CD4-positive, alpha-beta T cell (primary cell): ENCODE measurements at regions not wholly inside any gene's neighbourhood (a gene's known extent, or its start where the extent isn't known, plus 50 kb on each side); places are given as distances from the start of the nearest gene placed in this dataset.

Source experiments
- ATAC-seq: fragments of 200-7000 bp; cut with Tn5 transposase; one replicate; pipeline ENCODE4 v1.10.0; 2022; ENCODE audit warnings: mild to moderate bottlenecking; ENCODE audit not compliant: poor library complexity
- CTCF ChIA-PET: fragments of 350-600 bp; sonication (Branson Sonifier 250); formaldehyde crosslinking; loops from one replicate; lab custom pipeline; 2021; ENCODE audit warnings: antibody characterized with exemption, inconsistent platforms; lab: Charles Lee
- POLR2A ChIA-PET: fragments of 350-600 bp; sonication (Branson Sonifier 250); formaldehyde crosslinking; loops from one replicate; lab custom pipeline; 2021; ENCODE audit warnings: antibody characterized with exemption, inconsistent platforms; lab: Charles Lee
- DNase-seq, 14 experiments: peaks; one replicate each; pipeline ENCODE4 v3.0.0-alpha.2; 2013 to 2020; ENCODE audit warnings: mixed read lengths in 2 of 14
- H3K27ac ChIP-seq, 2 donors: one replicate each; pipeline versions ENCODE4 v1.5.1 to v1.7.0; 2013; ENCODE audit warnings: low read length in 2 of 2, low read depth in 1 of 2, mild to moderate bottlenecking in 1 of 2
- H3K27me3 ChIP-seq, 2 experiments: 1 replicate in 1 of 2; 2 replicates in 1 of 2; pipeline versions ENCODE4 v1.6.1 to v1.7.0; 2013; ENCODE audit warnings: low read length in 2 of 2, control low read depth in 1 of 2, mild to moderate bottlenecking in 1 of 2, moderate library complexity in 1 of 2; ENCODE audit not compliant: insufficient read depth in 2 of 2, control insufficient read depth in 1 of 2
- H3K36me3 ChIP-seq: one replicate; pipeline ENCODE4 v1.6.1; 2013; ENCODE audit warnings: low read length, control low read depth; ENCODE audit not compliant: insufficient read depth
- H3K4me1 ChIP-seq: one replicate; pipeline ENCODE4 v1.6.1; 2013; ENCODE audit warnings: low read length, control low read depth; ENCODE audit not compliant: insufficient read depth
- H3K4me3 ChIP-seq: one replicate; pipeline ENCODE4 v1.5.1; 2013; ENCODE audit warnings: mild to moderate bottlenecking, low read length, moderate library complexity
- H3K9me3 ChIP-seq, 2 experiments: 1 replicate in 1 of 2; 2 replicates in 1 of 2; pipeline versions ENCODE4 v1.6.1 to v1.7.0; 2013; ENCODE audit warnings: low read length in 2 of 2, mild to moderate bottlenecking in 2 of 2, control low read depth in 1 of 2, moderate library complexity in 1 of 2; ENCODE audit not compliant: control insufficient read depth in 1 of 2, insufficient read depth in 1 of 2
- H3K27ac Mint-ChIP-seq: one replicate; pipeline ENCODE4 v1.8.0; 2020; ENCODE audit warnings: mixed read lengths
- H3K27me3 Mint-ChIP-seq: one replicate; pipeline ENCODE4 v1.8.0; 2021; ENCODE audit warnings: mixed read lengths
- H3K36me3 Mint-ChIP-seq: one replicate; pipeline ENCODE4 v1.8.0; 2021; ENCODE audit warnings: low read depth, mixed read lengths
- H3K4me1 Mint-ChIP-seq: one replicate; pipeline ENCODE4 v1.8.0; 2021; ENCODE audit warnings: low read depth, mixed read lengths
- H3K4me3 Mint-ChIP-seq: one replicate; pipeline ENCODE4 v1.8.0; 2020; ENCODE audit warnings: mild to moderate bottlenecking, mixed read lengths
- H3K9me3 Mint-ChIP-seq: one replicate; pipeline ENCODE4 v1.8.0; 2020; ENCODE audit warnings: mixed read lengths
- CTCF ChIP-seq: fragments of 200-600 bp; IDR thresholded peaks from one replicate; pipeline ENCODE4 v1.8.0; 2022; ENCODE audit warnings: antibody characterized with exemption, mild to moderate bottlenecking
- intact Hi-C, 2 experiments: fragments of 100-400 bp; cut with DNase I in 1 of 2; cut with micrococcal nuclease in 1 of 2; formaldehyde crosslinking; loops; one replicate each; pipeline versions ENCODE4 v1.15.1 to v1.9.0; 2023 to 2025; cut with DNase I, micrococcal nuclease

DNA sequence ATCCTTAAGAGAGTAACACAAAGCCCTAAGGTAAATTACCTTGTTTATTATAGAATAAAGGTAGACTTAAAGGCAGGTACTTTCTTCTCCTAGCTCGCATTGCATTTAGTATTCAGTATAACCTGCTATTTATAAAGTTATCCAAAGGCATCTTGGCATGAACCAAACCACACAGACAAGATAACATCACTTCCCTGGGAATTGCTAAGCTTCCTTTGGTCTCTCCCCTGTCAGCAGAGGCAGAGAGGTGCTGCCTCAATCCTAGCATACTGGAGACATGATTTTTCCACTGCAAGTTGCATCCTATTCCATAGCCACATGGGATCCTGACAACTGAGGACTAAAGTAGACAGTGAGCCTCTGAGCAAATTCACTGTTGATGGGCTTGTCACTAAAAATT is 101.7 kb upstream of the IL6 start:
- H3K27me3 ChIP-seq = no peaks in the 10 kb centered on the region
- Mint-ChIP-seq H3K27ac (no peak overlapping the region), H3K4me1 (no peaks in the 10 kb centered on the region), H3K36me3 (no peaks in the 10 kb centered on the region), H3K4me3 (no peak overlapping the region), H3K27me3 (peaks cover 5% of the 10 kb centered on the region), H3K9me3 (no peaks in the 10 kb centered on the region)
- CTCF ChIA-PET = no interaction called here
- H3K27ac ChIP-seq = no peak overlapping the region
- POLR2A ChIA-PET = no interaction called here
- ATAC-seq (no peak), DNase-seq (no peak)
- intact Hi-C loops = no loop called here
- H3K9me3 ChIP-seq = no peaks in the 10 kb centered on the region
- H3K4me3 ChIP-seq = no peak overlapping the region
- no peaks in the 10 kb centered on the region for H3K36me3 ChIP-seq
- no peaks in the 10 kb centered on the region for H3K4me1 ChIP-seq
- no peak for TF ChIP-seq CTCF

GRCh38 chr7:22624781-22625180 is 102.2 kb upstream of the IL6 start:
- Mint-ChIP-seq H3K4me1 (no peaks in the 10 kb centered on the region), H3K36me3 (no peaks in the 10 kb centered on the region), H3K4me3 (no peak overlapping the region), H3K27me3 (peaks cover 4% of the 10 kb centered on the region), H3K27ac (no peak overlapping the region), H3K9me3 (no peaks in the 10 kb centered on the region)
- CTCF ChIA-PET = no interaction called here
- ATAC-seq (no peak), DNase-seq (no peak)
- Histone ChIP-seq H3K27ac (no peak overlapping the region), H3K36me3 (no peaks in the 10 kb centered on the region), H3K27me3 (no peaks in the 10 kb centered on the region), H3K9me3 (no peaks in the 10 kb centered on the region), H3K4me1 (no peaks in the 10 kb centered on the region), H3K4me3 (no peak overlapping the region)
- POLR2A ChIA-PET = no interaction called here
- no peak for TF ChIP-seq CTCF
- intact Hi-C loops = no loop called here

- Mint-ChIP-seq H3K36me3 (no peaks in the 10 kb centered on the region), H3K4me1 (no peaks in the 10 kb centered on the region), H3K9me3 (no peaks in the 10 kb centered on the region), H3K27ac (no peak overlapping the region), H3K4me3 (no peak overlapping the region), H3K27me3 (peaks cover 4% of the 10 kb centered on the region)
- Histone ChIP-seq H3K9me3 (peaks cover 0 to 12% of the 10 kb centered on the region in 2 experiments), H3K36me3 (no peaks in the 10 kb centered on the region), H3K27me3 (no peaks in the 10 kb centered on the region), H3K27ac (no peak overlapping the region), H3K4me1 (no peaks in the 10 kb centered on the region), H3K4me3 (no peak overlapping the region)
- ATAC-seq = no peak
- TF ChIP-seq CTCF = no peak
- ChIA-PET CTCF (no interaction called here), POLR2A (no interaction called here)
- no peak for DNase-seq
- intact Hi-C loops = no loop called here
Measured at GRCh38 chr7:22622116-22622785, 104.7 kb upstream of the IL6 start.
